GM18508 (cell line): ENCODE measurements at regions not wholly inside any gene's neighbourhood (a gene's known extent, or its start where the extent isn't known, plus 50 kb on each side); places are given as distances from the start of the nearest gene placed in this dataset.
"Not testable (repeated sequence)": the region's sequence is repeated elsewhere in the genome, so short reads cannot be mapped to it uniquely, and the experiment has no call there.

Source experiments
- ATAC-seq: cut with Tn5 transposase; IDR thresholded peaks from one replicate; pipeline ENCODE4 v1.9.1; 2021; ENCODE audit warnings: moderate number of reproducible peaks; ENCODE audit not compliant: insufficient read depth, unreplicated experiment

DNA sequence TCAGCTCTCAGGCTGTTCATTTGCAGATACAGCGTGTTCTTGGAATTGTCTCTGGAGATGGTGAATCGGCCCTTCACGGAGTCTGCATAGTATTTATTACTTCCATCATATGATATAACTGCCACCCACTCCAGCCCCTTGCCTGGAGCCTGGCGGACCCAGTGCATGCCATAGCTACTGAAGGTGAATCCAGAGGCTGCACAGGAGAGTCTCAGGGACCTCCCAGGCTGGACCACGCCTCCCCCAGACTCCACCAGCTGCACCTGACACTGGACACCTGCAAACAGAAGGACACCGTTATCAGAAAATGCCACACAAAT lies 808.7 kb downstream of the TMEM121 start:
- ATAC-seq: not testable (repeated sequence)

DNA sequence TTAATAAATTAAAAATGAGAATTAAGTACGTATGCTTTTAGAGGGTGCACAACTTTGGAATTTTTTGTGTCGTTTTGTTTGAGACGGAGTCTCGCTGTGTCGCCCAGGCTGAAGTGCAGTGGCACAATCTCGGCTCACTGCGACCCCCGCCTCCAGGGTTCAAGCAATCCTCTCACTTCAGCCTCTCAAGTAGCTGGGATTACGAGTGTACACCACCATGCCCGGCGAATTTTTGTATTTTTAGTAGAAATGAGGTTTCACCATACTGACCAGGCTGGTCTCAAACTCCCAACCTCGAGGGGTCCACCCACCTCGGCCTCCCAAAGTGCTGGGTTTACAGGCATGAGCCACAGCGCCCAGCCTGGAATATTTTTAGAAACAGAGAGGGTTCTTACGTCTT lies 812.4 kb downstream of the TMEM121 start:
- not testable (repeated sequence) for ATAC-seq

DNA sequence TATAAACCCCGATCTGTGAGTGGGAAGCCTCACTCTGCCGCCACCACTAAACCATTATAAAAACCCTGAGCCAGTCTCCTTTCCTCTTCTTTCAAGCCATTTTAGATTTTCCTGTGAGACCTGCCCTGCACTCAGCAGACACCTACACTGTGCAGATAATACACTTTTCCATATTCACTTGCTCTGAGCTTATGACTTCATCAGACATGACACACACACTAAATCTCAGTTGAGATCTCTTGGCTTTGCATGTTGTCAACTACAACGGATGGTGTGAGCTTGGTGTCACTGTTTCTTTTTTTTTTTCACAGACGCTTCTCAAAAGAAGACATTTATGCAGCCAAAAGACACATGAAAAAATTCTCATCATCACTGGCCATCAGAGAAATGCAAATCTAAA lies 814.3 kb downstream of the TMEM121 start:
- ATAC-seq: not testable (repeated sequence)

DNA sequence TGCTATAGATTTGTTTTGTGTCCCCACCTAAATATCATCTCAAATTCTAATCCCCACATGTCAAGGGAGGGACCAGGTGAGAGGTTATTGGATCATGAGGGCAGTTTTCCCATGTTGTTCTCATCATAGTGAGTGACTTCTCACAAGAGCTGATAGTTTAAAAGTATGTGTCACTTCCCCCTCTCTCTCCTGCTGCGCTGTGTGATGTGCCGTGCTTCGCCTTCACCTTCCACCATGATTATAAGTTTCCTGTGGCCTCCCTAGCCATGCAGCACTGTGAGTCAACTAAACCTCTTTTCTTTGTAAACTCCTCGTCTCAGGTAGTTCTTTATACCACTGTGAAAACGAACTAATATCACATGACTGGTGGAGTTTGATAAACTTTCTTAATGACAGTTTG lies 814.8 kb downstream of the TMEM121 start:
- ATAC-seq: not testable (repeated sequence)

DNA sequence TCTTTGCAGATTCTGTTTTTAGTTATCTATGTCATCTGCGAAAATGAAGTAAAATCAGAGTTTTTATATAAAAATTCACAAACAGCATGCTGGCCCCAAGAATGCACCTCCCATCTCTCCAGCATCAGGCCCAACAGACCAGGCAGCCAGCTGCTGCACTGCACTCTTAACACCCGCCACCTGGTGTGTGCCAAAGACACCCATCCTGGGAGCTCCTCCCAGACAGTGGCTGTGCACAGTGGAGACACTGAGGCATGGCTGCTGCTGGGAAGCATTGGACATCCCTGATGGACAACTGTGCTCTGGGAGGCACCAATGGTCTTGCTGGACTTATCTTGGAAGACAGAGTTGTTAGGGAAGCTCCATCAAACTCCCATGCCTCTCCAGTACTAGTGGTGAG lies 817.2 kb downstream of the TMEM121 start:
- ATAC-seq: no peak

DNA sequence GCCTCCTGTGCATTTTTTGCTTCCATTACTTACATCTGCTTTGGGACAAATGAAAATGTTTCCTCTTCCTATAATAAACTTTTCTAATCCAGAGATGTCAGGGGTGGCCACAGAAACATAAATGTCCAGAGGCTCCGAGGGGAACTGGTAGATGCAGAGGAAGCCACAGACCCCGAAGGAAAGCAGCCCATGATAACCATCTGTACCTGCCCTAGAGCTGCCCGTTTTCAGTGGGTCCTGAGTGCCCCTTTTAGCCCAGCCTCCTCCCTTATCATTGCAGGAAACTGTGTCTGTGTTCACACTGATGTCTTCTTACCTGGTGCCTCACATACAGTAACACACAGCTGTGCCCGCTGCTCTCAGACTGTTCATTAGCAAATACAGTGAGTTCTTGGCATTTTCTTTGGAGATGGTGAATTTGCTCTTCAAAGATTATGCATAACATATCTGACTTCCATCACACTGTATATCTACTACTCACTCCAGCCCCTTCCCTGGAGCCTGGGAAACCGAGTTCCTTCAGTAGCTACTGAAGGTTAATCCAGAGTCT lies 817.8 kb downstream of the TMEM121 start:
- ATAC-seq: not testable (repeated sequence)

DNA sequence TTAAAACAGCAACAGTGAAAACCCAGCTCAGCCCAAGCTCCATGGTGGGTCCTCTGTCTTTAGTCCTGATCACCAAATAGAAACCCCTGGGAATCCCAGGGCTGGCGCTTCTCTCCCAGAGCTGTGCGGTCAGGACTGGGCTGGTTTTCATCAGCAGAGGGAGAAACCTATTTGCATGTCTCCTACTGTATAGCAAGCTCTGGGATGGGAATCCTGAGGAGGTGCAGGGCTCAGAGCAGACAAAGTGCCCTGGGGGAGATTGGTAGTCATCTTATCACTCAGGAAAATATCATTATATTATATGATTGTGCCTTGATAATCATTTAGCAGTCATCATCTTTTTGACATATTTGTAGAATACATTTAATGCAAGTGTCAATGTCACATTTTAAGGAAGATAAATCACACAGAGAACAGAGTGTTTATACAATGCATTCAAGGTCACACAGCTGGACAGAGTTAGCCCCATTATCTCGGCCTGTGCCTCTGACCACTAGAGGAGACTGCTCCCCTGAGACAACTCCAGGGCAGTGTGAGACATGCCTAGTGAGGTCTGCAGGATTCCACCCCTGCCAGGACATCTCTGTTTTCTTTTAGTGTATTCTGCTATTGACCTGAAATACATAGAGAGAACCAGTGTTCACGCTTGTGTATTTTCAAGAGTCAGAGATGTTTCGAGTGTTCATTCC lies 818.6 kb downstream of the TMEM121 start:
- ATAC-seq: not testable (repeated sequence)

DNA sequence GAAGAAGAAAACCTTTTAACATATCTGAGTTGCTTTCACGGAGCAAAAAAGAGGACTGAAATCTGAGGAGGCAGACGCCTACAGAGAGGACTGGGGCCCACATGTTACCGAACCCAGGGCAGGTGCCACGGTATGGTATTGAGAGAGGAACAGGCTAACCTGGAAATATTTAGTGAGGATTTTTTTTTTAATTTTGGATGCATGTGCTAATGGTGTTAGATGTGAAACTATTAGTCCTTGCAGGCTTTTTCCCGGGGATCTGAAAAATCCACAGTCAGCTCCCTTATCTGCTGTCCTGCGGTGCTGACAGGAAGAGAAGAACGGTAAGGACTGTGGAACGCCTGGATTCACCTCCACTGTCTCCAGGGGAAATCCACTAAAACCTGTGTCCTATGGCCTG lies 819.7 kb downstream of the TMEM121 start:
- ATAC-seq: no peak

DNA sequence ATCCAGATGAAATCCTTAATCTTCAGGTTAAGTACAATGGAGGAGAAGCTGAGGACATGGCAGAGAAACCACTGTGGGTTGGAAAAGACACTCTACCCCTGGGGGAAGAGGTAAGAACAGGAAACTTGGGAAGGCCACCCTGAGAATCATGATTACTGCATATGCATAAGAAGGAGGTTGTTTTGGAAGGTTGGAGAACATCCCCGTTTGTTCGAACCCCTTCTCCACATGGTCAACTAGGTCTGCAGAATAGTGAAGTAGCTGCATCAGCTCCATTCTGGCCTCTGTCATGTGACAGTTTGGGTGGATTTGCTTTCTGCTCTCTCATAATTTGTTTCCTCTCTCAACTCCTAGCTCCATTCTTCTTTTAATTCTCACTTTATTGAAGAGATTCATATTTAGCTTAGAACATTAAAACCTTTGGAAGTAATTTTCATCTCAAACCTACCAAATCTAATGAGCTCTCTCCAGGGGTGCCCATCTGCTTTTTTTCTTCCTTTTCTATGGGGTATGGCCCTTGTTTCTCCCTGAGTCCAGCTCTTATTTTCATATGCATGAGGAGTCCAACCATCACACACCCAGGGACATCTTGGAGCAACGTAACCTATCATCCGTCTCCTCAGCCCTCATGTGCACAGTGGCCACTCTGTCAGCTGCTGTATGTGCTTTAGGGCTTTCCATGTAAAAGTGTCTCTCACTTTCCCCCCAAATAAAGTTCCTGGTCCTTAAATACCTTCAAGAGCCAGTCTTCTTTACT lies 820.3 kb downstream of the TMEM121 start:
- no peak for ATAC-seq

DNA sequence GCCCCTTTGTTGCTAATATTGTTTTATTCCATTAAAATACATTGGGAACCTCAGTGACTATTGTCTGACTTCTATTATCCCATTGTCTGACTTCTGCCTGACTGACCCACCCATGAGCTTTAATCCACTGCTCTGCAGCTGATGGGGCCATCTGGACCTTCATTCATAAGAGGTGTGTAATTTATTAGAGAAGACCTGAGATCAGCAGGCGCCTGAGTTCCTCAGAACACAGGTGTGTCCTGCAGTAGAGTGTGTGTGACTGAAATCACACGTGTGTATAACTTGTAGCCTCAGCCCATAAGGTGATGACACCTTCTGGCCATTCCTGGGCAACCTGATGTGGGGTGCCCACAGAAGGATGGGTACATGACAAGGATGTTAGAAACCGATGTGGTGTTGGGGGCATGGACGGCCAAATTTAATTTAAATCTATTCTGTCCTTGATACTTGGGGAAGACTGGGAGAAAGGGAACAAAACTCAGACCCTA lies 821.0 kb downstream of the TMEM121 start:
- ATAC-seq: no peak

DNA sequence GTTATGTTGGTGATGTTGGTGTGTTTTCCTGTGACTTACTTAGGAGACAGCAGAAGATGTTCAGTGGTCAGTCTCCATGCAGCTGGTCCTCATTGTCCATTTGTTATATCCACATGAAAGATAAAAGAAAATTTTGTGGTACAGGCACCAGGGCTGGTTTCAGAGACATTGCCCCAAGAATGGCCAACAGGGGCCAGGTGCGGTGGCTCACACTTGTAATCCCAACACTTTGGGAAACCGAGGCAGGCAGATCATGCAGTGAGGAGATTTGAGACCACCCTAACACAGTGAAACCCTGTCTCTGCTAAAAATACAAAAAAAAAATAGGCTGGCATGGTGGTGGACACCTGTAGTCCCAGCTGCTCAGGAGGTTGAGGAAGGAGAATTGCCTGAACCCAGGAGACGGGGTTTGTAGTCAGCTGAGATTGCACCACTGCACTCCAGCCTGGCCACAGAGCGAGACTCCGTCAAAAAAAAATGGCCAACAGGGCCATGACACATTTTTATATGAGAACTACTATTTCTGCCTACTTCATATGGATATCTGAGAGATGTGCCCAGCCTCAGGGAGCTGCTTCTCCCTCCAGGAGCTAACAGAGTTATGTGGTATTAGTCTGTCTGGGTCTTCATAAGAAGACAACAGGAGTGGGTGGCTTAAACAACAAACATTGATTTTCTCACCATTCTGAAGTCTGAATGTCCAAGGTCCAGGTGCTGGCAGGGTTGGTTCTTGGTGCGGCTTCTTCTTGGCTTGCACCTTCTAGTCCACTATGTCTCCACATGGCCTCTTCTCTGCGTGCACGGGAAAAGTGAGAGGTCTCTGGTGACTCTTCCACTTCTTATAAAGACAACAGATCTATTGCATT lies 821.7 kb downstream of the TMEM121 start:
- no peak for ATAC-seq

DNA sequence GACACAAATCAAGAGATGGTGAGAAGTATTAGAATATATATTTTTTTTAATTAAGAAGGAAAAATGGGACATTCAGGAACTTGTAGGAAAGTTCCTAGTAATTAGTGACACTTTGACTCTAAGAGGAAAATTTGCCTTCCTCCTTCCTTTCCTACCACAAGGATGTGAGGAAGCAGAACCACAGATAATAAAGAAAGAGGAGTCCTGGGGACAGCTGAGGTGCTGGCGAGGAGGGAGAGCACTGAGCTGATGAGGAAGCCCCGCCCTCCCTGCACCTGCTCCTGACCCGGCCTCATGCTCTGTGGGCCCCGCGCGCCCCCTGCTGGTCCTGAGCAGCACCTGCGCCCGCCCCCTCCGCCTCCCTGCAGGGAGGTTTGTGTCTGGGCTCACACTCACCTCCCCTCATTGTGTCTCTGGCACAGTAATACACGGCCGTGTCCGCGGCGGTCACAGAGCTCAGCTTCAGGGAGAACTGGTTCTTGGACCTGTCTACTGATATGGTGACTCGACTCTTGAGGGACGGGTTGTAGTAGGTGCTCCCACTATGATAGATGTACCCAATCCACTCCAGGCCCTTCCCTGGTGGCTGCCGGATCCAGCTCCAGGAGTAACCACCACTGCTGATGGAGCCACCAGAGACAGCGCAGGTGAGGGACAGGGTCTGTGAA lies 822.6 kb downstream of the TMEM121 start:
- not testable (repeated sequence) for ATAC-seq

DNA sequence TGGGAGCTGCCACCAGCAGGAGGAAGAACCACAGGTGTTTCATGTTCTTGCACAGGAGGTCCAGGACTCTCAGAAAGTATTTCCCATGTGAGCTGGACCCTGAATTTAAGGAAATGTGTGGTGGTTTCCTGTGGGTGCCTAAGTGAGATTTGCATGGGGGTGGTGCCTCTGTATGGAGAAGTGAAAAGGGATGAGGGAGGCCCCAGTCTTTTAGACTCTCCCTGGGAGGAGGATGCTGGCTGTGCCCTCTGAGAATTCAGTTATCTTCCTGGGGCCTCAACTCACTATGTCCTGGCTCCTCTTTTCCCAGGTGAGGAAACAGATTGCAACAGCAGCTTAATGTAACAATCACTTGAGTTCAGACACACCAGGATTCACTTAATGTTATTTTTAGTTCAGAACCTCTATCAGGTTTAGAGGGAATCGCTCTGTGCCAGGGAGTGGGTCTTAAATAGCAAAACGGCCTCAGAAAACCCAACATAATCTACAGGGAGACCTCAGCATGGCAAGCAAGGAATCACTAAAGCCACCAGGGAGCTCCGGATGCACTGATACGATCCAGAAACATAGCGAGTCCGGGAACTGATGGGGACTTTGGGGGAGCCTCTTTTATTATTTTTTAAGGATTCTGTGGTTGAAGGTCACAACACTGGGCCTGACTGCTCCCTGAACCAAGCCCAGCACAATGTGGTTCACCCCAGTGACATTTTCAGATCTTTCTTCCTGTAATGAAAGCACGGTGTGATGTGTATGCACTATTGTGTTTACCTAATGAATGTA lies 823.5 kb downstream of the TMEM121 start:
- ATAC-seq: not testable (repeated sequence)

DNA sequence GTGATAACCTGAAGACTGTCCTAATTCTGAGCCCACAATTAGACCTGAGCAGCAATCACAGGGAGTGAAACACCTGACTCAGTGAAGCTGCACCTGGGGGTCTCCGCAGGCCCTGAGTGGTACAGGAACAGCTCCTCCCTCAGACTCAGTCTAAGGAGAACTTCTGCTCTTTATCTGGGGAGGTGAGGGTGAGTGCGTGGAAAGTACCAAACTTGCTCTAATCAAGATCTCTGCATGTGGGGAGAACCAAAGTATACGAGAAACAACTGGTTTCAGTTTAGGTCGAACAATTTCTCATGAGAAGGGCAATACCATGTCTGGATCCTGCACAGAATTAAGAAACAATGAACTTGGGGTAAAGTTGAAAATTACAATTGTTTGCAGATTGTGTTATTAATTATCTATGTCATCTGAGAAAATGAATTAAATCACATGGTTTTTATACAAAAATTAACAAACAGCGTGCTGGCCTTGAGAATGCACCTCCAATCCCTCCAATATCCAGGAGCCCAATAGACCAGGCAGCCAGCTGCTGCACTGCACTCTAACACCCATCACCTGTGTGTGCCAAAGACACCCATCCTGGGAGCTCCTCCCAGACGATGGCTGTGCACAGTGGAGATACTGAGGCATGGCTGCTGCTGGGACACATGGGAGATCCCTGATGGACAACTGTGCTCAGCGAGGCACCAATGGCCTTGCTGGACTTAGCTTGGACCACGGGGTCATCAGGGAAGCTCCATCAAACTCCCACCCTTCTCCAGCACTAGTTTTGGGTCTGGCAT lies 828.8 kb downstream of the TMEM121 start:
- not testable (repeated sequence) for ATAC-seq

DNA sequence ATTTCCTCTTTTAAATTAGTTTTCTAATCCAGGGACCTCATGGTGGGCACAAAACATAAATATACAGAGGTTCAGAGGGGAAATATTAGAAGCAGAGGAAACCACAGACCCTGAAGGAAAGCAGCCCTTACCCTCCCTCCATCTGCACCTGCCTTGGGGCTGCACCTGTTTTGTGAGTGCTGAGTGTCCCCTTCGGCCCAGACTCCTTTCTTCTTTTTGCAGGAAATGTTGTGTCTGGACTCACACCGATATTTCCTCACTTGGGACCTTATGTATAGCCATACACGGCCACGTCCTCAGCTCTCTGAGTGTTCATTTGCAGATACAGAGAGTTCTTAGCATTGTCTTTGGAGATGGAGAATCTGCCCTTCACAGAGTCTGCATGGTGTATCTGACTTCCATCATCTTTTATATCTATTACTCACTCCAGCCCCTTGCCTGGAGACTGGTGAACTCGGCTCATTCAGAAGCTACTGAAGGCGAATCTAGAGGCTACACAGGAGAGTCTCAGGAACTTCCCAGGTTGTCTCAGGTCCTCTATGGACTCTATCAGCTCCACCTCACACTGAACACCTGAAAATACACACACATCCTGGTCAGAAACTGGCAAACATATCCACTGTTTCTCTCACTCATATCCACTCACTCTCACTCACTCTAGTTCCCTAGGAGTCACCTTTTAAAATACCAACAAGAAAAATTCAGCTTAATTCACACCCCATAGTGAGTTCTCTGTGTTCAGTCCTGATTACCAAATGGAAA lies 829.7 kb downstream of the TMEM121 start:
- not testable (repeated sequence) for ATAC-seq

DNA sequence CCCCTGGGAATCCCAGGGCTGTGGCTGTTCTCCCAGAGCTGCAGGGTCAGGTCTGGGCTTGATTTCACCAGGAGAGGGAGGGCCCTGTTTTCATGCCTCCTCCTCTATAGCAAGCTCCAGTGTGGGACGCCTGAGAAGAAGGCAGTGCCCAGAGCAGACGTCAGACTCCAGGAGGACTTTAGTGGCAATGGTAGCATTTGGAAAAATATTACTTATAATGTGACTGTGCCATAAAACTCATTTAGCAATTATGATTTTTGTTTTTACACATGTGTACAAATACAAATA lies 830.2 kb downstream of the TMEM121 start:
- ATAC-seq: not testable (repeated sequence)

DNA sequence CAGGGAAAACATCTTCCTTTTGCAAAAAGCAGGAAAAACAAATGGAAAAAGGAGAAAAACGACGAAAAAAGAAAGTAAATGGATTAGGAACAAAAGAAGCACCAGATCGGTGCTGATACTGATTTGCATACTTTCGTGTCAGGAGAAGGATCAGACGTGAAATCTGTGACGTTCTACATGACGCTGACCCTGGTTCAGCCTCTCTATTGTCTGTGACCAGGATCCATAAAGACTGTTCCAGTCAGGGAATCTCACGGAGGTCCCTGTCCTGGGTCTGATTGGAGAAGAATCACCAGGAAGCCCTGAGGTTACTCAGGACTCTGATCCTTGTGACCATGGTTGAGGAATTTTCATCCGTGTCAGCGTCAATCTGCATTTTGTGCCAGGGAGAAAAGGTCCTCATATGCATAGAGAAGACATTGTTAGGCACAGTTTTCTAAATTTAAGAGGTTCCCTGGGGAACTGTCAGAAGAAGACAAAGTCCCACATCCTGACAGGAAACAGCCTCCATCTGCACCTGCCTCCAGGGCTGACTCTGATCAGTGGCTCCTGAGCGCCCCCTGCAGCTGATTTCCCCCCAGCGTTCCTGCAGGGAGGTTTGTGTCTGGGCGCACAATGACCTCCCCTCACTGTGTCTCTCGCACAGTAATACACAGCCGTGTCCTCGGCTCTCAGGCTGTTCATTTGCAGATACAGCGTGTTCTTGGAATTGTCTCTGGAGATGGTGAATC lies 832.9 kb downstream of the TMEM121 start:
- ATAC-seq: not testable (repeated sequence)
